GM18873 (cell line): ENCODE measurements at regions not wholly inside any gene's neighbourhood (a gene's known extent, or its start where the extent isn't known, plus 50 kb on each side); places are given as distances from the start of the nearest gene placed in this dataset.

Source experiments
- ATAC-seq: cut with Tn5 transposase; IDR thresholded peaks from one replicate; pipeline ENCODE4 v1.9.1; 2021; ENCODE audit warnings: mild to moderate bottlenecking, moderate library complexity, moderate number of reproducible peaks; ENCODE audit not compliant: unreplicated experiment, low FRiP score

GRCh38 chr22:49073873-49074417 is 753.7 kb downstream of the BRD1 start:
- ATAC-seq = no peak

DNA sequence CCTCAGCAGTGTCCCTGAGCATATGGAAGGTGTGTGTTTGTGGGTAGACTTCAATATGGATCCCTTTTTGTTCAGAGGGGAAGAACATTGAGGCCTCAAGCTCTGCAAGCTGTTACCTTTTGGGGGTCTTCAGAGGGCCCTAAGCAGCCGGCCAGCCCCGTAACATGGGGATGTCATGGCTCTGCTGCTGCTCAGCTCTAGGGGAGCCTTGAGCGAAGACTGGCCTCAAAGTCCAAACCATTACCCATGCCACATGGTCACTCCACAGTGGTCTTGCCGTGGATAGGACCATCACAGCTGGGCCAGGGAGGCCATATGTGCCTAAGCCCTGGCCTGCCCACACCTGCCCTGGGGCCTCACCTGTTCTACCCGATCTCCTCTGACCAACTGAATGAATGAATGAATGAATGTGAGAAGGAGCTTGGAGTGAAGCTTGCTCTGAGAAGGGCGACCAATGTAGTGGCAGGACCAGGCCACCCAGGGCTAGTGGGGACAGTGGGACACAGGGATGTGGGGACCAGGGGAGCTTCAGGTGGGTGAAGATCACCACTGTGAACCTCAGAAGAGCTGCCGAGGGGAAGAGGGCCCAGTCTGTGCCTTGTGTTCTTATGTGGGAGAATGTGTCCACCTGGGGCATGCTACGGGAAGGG is 754.6 kb downstream of the BRD1 start:
- no peak for ATAC-seq

- ATAC-seq = no peak
Observed at GRCh38 chr22:49070501-49070900, 757.2 kb downstream of the BRD1 start.

DNA sequence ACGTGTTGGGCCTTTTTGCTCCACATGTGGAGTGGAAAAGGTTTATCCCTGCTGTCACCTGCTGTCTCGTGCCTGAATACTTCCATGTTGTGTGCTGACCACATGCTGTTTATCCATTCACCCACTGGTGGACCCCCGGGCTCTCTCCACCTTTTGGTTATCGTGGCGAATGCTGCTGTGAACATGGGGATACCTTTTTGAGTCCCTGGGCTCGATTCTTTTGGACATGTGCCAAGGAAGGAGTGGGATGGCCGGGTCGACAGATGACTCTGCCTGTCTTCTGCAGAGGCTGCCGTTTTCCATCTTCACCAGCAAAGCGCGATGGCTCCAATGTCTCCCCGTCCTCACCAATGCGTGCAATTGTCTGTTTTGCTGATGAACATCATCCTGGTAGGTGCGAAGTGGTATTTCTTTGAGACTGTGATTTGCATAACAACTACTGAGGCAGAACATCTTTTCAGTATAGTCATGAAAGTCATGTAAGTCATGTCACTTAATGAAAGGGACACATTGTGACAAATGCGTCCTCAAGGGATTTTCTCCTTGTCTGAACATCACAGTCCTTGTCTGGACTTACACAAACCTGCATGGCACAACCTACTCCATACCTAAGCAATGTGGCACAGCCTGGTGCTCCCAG is 758.7 kb downstream of the BRD1 start:
- no peak for ATAC-seq

DNA sequence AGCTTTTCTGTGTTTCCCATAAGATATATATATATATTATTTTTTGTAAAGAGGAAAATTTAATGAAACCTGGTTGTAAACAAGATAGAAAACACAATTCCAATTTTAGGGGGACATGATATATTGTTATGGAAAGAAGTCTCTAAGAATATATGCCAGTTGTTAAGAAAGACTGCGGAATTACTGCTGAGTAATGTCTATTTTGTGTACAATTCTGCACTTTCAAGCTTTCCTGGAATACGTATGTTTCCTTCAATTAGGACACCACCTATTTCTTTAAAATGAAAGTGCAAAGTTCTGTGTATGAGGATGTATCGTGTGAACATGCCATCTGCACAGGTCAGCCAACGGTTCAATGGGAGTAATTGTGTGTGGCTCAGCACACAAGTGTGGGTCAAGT is 760.2 kb downstream of the BRD1 start:
- ATAC-seq = no peak

DNA sequence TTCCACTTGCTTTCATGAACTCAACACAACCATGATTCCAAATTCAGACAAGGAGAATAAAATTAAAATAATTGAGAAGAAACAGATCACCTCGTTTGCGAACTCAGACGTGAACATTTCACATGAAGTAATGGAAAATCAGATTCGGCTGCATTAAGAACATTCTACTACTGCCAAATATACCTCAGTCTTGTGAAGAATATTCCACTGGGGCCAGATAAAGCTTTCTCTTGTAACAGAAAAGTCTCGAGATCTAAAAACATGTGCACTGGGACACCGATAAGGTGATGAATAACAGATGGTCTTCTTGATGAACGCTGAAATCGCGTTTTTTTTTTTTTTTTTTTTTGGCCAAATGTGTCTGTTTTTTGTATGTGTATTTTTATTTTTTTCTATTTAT is 761.1 kb downstream of the BRD1 start:
- ATAC-seq = no peak

DNA sequence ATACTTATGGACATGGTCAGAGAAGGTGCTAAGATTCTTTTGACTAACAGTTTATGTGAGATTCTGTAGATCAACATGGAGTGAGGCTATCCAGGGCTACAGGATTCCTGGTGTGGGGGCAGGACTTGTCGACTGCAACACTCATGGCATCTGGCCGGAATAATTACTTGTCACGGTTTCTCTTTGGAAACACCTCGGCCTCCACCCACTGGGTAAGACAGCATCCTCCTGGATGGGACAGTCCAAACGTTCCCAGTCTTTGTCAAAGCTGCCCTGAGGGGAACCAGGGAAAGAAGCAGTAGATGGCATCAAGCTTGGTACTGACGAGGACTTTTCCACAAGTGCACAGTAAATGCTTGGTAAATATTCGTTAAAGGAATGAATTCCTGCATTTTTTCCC is 762.8 kb downstream of the BRD1 start:
- ATAC-seq = no peak

- ATAC-seq = no peak
Observed at GRCh38 chr22:49063545-49063890, 764.2 kb downstream of the BRD1 start.

DNA sequence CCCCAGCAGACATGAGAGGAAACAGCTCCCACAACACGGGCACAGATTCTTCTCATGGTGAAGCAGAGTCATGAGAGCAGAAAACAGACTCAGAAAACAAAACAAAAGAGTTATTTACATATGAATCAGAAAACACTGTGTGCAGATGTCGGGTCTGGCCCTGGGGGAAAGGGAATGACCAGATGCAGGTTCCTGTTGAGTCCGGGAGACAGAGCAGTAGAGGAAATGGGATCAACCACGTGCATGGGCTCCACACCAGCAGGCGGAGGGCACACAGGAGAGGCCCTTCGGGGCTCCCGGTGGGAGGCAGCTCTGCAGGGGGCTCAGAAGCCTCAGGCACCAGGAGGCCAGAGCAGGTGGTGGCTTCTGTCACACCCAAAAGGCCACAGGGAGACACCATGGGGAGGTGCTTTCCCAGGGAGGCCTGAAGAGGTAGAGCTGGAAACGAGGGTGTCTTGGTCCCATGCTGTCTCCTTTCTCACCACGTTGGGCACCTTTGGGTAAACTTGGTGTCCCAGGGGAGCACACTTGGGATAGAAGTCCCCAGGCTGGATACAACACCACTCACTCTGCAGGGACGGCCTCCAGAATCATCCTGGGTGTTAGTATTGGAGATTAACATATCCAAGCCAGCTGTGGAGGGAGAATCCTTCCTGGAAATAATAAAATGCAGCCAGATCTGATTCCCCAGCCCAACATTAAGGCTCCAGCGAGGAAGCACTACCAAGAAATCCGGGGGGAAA is 764.7 kb downstream of the BRD1 start:
- ATAC-seq = no peak

DNA sequence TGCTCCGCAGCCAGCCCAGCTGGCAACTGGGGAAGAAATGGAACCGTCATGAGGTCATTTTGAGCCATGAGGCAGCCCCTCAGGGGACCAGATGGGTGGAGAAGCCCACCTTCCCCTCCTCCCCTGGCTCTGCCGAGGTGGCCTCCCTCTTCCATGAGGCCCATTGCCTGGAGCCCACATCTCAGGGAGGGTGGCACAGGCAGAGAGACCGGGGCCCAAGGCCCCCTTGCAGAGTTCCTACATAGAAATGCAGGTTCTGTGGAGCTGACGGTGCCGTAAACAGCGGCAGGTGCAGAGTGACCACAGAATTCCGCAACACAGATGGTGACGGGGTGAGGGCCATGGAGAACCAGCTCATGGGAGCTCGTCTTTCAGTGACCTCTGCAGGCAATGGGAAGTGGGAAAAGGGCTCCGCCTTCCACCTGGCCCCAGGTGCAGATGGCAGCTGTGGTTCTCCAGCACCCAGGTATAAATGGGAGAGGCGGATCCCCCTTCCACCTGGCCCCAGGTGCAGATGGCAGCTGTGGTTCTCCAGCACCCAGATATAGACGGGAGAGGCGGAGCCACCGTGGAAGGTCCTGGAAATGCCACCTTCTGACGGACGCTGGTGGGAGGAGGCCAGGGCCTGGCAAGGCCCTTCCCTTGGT is 765.4 kb downstream of the BRD1 start:
- no peak for ATAC-seq

DNA sequence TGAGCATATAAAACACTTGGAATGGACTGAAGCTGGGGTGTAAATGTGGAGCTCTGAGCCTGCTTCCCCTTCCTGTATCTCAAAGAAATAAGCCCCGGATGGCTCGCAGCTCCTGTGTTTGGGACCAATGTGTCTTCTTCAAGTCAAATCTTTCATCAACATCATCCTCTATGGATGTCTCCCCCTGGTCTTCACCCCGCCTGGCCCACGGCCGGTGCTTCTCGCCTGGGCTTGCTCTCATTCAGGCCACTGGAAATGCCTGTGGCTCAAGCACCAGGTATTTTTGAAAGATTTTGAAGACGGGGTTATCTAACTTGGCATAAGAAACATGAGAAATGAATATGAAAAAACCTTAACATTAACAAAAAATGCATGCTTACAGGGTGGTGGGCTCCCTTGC is 769.8 kb downstream of the BRD1 start:
- no peak for ATAC-seq

DNA sequence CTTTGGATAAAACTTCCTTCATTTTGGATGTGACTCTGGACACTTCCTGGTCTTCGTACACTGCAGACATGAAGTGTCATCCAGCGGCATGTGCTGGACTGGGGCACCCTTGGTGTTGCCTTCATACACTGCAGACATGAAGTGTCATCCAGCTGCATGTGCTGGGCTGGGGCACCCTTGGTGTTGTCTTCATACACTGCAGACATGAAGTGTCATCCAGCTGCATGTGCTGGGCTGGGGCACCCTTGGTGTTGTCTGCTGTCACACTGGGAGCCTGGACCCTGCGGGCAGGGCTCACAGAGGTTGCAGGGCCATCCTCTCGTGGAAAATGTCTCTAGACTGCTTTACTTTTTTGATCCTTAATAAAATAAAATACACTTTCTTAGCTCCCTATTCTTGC is 771.4 kb downstream of the BRD1 start:
- no peak for ATAC-seq

- ATAC-seq = no peak
Observed at GRCh38 chr22:49055406-49055805, 772.3 kb downstream of the BRD1 start.

DNA sequence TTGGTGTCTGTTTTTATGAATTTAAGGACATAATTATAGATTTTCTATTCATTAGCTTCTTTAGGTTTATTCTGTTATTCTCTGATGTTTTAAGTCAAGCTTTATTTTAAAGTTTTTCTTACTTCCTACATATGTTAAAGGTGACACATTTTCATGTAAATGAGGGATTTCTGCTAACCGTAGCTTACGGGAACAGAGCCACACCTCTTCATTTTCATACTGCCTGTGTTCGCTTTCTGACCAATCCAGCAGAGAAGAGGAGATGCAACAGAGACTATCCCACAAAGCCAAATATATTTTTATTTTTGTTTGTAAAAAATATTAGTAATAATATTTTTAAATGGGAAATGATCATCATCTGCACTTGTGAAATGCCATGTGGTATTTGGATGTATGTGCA is 774.1 kb downstream of the BRD1 start:
- no peak for ATAC-seq

- ATAC-seq = no peak
Observed at GRCh38 chr22:49052560-49052959, 775.1 kb downstream of the BRD1 start.

DNA sequence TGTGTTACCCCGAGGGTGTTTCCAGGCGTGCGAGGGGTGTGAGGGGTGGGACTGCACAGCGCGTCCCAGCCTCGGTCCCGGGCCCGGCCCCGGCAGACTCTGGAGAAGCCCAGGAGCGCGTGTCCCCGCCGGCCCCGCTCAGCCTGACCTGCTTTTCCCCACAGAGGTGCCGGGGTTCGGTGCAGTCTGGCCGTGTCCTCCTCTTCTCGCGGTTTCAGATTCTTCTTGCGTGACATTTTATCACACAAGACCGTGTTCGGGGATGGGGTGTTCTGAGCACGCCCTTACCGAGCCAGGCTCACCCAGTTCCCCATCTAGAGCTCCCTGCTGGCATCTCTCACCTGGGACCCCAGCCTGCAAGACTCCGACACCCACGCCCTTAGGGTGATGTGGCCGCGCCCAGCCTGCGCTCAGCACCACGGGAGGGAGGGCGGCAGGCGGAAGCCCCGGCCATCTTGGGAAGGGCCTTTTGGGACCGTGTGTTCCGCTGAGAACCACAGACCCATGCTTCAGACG is 775.6 kb downstream of the BRD1 start:
- ATAC-seq = no peak

DNA sequence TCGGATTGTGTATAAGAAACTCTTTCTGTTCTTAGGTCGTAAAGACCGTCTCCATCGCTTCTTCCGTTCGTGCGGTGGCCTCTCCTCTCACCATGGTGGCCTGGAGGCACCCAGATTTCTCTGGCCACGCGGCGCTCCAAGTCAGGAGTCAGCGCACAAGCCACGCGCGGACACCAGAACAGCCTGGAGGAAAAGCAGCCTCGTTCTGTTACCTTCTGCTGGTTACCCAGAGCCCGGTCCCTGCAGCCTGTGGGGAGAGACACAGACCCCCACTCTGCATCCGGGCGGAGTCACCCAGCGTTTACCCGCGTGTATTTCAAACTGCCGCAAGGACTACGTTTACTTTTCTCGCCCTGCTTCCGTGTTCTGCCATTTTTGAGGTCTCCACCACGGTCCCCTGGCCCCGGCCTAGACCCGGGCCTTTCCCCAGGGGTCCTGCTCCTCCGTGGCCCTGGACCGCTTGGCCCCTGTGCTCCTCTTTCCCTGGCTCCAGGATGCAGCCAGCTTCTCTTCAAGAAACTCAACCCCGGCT is 776.1 kb downstream of the BRD1 start:
- ATAC-seq = no peak

DNA sequence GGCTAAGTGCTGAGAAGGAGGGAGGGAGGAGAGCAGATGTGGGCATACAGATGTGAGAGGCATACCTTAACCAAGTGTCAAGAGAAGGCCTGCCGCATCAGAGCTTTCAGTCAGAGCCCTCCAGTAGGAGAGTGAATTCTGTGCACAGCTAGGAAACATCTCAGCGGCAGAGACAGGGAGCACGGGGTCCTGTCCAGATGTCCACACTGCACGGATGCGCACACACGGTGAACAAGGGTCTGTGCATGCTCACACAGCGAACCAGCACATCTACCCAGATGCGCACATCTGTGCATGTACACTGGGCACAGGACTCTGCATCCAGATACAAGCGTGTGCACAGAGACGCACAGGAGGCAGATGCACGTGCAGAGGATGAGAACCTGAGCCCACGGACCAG is 778.0 kb downstream of the BRD1 start:
- ATAC-seq = no peak

DNA sequence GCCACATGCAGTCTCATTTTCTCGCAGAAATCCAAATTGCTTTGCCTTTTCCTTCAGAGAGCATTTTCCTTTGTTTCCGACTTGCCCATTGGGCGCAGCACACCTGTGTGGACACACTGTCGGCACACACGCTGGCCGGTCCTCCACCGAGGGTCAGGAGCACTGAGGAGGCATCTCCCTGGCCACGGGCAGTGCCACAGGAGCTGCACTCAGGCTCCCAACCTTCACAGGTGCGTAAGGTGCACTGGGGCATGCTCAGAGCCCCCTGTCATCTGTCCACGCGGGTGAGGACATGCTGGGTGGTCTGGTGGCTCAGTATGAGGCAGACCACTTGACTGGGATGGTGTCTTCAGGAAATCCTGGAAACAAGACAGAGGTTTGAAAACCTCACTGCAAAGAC is 779.1 kb downstream of the BRD1 start:
- no peak for ATAC-seq

DNA sequence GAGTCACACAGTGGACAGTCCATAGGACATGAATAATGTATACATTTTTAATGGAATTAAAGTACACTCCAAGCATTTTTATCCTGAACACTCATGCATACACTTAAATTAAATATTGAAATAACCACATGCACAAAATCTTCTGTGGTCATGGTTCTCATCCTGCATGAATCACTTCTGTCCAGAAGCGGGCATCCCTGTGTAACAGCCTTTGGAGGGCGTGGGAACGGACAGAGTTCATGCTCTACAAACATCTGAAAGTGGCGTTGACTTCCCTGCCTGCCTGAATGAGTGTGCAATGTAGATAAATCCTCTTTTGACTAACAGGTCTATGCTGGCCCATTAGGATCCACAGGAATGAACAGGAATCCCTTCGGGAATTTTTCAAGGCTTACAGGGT is 780.2 kb downstream of the BRD1 start:
- ATAC-seq = no peak
